ENCODE measurements at regions not wholly inside any gene's neighbourhood (a gene's known extent, or its start where the extent isn't known, plus 50 kb on each side); places are given as distances from the start of the nearest gene placed in this dataset.

- Mint-ChIP-seq H3K9me3 (peaks cover 7% of the 10 kb centered on the region), H3K27me3 (ENCODE audit: low read depth) (no peaks in the 10 kb centered on the region), H3K36me3 (no peaks in the 10 kb centered on the region), H3K4me1 (peaks cover 17% of the 10 kb centered on the region), H3K27ac (no peak overlapping the region), H3K4me3 (no peak overlapping the region)
- TF ChIP-seq USF1 (CRISPR knock-in tag; IDR thresholded peaks at IDR 0.05) = no peak
- no peak for TF ChIP-seq E2F5 (CRISPR knock-in tag; IDR thresholded peaks at IDR 0.05)
- TF ChIP-seq MXD4 (CRISPR knock-in tag; IDR thresholded peaks at IDR 0.05; ENCODE audit: borderline replicate concordance) = no peak
- no peak for TF ChIP-seq SMAD4 (CRISPR knock-in tag; IDR thresholded peaks at IDR 0.05)
- TF ChIP-seq E2F4 (CRISPR knock-in tag; IDR thresholded peaks at IDR 0.05; ENCODE audit: borderline replicate concordance, low read depth) = no peak
- TF ChIP-seq E2F1 (CRISPR knock-in tag; IDR thresholded peaks at IDR 0.05) = no peak
- TF ChIP-seq ETV6 (CRISPR knock-in tag; IDR thresholded peaks at IDR 0.05) = no peak
- TF ChIP-seq RORB (CRISPR knock-in tag; IDR thresholded peaks at IDR 0.05) = no peak
- ATAC-seq (no peak), DNase-seq (ENCODE audit: low spot score) (no peak)
- ChIA-PET POLR2A (no interaction called here), CTCF (no interaction called here)
Observed at GRCh38 chr4:141391771-141392170, 171.1 kb downstream of the ZNF330 start.

- no peak overlapping the region for H3K27ac Mint-ChIP-seq
- peaks cover 17% of the 10 kb centered on the region for H3K4me1 Mint-ChIP-seq
- no peaks in the 10 kb centered on the region for H3K36me3 Mint-ChIP-seq
- ChIA-PET POLR2A (no interaction called here), CTCF (no interaction called here)
- ATAC-seq (no peak), DNase-seq (ENCODE audit: low spot score) (no peak)
- H3K27me3 Mint-ChIP-seq (ENCODE audit: low read depth) = no peaks in the 10 kb centered on the region
- H3K4me3 Mint-ChIP-seq = no peak overlapping the region
- TF ChIP-seq ZNF138 (CRISPR knock-in tag; conservative IDR thresholded peaks at IDR 0.05) (no peak), ARID4B (CRISPR knock-in tag; IDR thresholded peaks at IDR 0.05; ENCODE audit: borderline replicate concordance) (no peak), ZNF532 (CRISPR knock-in tag; IDR thresholded peaks at IDR 0.05; ENCODE audit: borderline replicate concordance) (no peak), SMAD3 (CRISPR knock-in tag; IDR thresholded peaks at IDR 0.05; ENCODE audit: borderline replicate concordance) (no peak), IRF1 (CRISPR knock-in tag; IDR thresholded peaks at IDR 0.05) (no peak), ATF6 (CRISPR knock-in tag; IDR thresholded peaks at IDR 0.05) (no peak)
- H3K9me3 Mint-ChIP-seq = peaks cover 9% of the 10 kb centered on the region
Observed at GRCh38 chr4:141395246-141395830, 174.6 kb downstream of the ZNF330 start.

Measured in WTC11 (cell line).